Eye (tissue), 1 donor: ENCODE measurements at regions not wholly inside any gene's neighbourhood (a gene's known extent, or its start where the extent isn't known, plus 50 kb on each side); places are given as distances from the start of the nearest gene placed in this dataset.

Experiments
- DNase-seq: peaks from one replicate; pipeline ENCODE4 v3.0.0-alpha.2; 2015

DNA sequence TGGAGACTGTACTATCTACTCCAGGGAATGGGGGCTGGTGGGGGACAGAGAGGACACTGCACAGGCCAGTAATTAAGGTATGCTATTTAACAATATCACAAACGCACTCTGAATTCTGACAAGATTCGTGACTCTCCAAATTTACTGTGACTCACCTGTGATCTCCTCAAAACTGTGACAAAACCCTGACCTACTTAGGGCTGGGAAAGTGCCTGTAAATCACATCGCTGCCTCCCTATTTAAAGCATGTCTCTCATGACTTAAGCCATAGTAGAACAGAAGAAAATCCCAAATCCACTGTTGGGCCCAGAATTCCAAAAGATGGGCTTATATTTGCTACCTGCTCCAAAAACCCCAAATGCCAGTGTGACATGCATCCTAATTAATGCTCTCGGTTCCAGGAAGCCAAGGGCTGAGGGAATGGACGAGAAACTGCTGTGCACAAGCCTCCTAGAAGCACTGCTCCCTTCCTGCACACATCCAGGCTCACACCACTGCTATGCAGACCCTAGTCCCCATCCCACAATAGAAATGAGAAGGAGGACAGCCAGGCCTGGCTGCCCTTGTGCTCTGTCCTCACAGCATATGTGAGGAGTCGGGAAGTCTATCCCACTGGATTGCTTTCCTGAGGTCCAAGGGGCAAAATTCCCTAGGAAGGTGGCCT is 187.7 kb upstream of the CHRNA7 start:
- DNase-seq, result no peak

DNA sequence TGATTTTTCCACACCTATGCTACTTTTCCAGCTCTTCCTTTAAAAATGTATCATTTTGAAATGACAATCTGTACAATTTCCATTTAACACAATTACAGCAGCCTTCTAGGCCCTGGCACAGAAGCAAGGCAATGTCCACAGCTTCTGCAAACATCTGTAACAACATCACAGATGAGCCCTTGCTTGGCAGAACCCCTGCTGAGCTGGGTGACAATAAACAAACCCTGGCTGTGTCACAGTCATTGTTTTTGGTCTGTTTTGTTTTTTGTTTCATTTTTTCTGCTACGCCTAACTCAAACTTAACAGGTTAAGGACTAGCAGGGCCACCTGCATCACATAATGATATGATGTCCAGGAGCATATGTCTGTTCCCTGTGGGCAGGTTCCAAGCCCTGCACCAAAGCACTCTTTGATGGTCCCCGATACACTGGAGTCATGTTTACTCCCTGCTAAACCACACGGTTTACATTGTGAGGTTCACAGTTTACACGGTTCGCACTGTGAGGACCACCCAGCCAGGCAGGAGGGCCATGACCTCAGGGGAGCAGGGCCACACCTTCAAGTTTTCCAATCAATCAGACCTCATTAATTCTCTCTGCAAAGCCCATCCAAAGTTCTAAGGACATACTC is 186.8 kb upstream of the CHRNA7 start:
- peak; percentile 26 for DNase-seq

DNA sequence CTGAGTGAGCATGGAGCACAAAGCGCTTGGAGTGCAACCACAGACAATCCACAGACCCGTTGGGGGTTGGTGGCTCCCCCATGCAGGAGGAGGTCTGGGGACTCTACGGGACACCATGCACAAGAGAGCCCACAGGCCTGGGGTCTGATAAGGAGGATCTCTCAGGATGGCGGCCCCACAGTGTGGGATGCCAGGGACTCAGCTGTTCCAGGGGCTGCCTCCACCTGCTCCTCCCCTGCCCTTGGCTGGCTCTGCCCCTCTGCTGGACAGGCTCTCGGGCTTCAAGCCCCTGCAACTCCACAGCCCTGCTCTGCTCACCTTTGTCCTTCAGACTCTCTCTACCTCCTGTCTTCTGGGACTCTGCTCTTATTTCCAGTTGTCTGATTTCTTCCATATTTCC is 184.5 kb upstream of the CHRNA7 start:
- no peak for DNase-seq

DNA sequence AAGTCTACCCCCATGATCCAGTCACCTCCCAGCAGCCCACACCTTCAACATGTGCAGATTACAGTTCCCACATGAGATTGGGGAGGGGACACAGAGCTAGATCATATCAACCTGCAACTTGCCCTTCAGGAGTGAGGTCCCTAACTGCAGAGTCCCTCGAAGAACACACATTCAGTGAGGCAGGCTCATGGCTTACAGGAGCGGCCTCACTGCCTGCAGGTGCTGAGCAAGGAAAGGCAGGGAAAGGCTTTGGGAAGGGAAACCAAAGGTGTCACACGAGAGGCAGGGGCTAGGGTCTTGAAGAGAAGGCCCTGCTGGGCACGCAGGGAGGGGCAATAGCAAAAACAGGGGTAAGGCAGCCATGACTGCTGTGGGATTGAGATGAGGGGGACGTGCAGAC is 182.4 kb upstream of the CHRNA7 start:
- DNase-seq, result no peak

DNA sequence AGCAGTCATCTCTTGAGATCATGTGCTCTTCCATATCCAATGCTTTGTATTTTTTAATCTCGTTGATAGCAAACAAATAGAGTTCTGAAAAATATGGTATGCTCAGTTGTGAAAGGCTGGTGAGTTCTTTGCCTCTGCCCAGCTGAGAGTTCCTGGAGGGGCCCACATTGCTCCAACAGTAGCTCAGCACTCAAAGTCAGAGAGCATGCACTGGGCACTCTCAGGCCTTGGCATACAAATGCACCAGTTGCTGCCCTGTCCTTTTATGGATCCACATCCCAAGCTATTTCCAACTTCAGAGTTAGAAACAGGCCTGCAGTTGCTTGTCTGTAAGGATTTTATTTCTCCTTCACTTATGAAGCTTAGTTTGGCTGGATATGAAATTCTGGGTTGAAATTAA is 181.7 kb upstream of the CHRNA7 start:
- DNase-seq, result no peak

DNA sequence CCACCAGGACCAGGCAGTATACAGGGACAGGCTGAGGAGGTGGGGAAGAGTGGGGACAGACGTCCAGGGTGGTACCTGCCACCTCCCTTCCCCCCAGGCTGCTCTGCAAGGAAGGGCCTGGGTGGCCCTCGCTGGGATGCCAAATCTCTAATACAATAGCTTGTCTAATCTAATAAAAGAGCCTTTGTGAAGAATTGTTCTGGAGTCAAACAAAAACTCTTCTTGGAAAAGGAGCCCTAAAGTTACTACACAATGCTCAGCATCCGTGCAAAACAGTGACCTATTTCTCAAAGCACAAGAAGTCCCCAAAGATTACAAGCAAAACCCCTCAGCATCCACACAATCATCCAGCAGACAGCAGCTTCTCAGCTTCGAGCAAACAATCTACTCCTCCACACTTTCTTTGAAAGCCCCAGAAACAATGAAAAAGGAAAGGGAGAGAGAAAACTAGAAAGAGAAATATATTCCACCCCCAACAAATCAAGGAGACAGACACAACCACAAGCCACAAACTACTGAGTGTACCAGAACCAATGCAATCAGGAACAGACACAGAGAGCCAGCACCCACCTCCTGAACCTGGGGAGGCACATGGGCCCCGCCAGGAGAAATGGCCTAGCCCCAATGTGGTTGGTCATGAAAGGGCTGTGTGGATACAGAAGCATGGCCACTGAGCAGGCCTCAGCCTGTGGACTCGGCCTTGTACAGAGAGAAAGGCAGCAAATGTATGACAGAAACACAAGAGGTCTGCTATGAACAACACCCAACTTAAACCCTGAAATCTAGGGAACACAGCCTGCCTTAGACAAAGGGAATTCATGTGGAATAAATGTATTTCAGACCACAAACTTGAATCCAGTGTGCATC is 177.1 kb upstream of the CHRNA7 start:
- peak; percentile 65 for DNase-seq

DNA sequence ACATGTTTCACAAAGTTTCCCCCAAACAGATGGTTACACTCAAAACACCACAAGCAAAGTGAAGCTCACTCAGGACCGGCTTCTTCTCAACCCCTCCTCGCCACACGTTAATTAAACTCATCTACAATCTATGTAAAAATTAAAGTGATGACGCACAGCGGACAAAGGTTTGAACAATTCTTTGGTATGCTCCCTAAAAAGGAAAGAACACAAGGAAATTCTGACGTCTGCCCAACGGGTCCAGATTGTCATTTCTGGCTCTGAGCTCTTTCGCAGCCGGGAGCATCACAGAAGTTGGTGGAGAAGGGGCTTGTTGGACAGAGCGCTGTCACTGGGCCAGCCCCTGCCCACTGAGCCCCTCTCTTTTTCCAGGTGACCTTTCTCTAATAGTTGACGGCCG is 173.7 kb upstream of the CHRNA7 start:
- no peak for DNase-seq

DNA sequence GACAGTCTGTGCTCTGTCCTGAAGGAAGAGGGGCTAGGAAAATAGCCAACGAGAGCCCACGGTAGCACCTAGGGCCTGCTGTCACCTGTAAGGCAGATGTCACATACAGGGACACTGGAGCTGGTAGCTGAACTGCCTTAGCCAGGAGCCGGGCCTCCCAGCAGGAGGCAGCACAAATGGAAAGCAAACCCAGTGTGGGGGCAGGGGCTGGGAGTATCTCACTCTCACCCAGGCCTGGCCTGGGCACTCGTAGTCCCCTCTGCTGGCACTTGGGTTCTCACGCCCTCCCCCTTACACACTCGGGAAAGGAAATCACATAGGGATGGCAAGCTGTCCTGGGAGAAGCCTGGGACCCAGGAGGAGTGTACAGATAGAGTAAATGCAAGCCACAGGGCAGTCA is 173.1 kb upstream of the CHRNA7 start:
- no peak for DNase-seq

DNA sequence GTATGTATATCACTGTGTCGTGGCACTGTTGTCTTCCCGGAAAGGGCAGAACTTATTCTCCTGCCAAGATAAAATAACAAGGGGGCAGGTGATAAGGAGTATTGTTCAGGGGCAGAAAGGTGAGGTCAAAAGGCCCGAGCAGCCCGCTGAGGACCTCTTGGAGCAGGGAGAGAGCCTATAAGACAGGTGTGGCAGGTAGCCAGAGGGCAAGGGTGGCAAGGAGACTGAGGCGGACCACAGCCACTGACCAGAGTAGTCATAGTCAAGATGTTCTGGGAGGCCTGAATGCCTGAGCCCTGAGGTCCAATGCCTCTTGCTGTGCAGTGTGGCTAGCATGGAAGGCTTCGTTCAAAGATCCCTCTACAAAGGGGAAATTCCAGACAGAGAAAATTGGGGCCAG is 172.3 kb upstream of the CHRNA7 start:
- no peak for DNase-seq

DNA sequence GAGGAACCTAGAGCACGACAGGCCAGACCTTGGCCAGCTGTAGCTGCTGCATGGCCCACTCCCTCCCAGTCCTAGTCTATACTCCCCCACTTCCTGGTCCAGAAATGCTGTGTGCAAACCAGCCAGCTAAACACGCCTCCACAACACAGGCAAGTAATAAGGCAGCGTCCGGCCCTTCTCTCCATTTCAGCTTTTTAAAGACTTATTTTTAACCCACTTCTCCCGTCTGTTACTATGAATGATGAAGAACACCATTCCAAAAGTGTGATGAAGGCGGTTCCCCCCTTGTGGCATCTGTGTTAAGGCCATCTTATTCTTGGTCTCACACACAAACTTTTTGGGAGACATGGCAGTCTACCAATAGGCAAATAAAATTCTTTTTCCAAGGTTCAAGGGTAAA is 164.1 kb upstream of the CHRNA7 start:
- no peak for DNase-seq

DNA sequence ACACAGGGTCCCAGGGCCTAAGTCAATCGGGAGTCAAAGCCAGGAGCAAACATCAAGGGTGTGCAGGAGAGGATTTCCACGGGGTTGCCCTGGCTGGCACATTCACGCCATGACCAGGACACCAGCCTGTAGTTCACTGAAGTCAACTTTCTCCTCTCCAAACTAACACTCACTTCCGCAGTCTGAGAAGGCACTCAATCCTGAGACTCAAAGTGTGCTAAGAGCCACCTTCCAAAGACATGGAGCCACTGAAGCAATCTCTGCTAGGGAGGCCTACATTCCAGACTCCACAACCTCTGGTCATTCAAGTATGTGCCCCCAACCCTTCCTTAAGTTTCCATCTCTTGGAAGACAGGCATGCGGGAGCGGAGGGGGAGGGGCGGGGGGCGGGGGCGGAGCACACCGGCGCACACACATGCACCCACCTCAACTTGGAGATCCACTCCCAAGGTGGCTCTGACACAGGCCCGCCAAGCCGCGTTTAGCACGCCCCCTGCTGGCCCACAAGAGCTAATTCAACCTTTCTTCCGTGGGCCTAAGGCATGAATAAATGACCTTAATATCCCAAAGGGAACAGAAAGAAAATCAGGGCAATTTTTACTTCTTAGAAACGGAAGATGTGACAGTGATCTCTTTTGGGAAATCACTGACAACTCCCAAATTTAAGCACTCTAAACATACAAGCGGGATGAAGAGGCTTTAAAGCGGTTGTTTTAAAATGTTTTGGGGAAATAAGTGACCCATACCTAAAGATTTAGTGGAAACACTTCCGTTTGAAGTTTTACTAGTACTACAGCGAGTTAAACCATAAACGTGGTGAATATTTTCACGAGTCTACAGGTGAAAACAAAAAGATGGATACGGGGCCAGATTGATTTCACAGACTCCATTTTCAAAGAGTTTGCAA is 162.5 kb upstream of the CHRNA7 start:
- peak; percentile 83 for DNase-seq

DNA sequence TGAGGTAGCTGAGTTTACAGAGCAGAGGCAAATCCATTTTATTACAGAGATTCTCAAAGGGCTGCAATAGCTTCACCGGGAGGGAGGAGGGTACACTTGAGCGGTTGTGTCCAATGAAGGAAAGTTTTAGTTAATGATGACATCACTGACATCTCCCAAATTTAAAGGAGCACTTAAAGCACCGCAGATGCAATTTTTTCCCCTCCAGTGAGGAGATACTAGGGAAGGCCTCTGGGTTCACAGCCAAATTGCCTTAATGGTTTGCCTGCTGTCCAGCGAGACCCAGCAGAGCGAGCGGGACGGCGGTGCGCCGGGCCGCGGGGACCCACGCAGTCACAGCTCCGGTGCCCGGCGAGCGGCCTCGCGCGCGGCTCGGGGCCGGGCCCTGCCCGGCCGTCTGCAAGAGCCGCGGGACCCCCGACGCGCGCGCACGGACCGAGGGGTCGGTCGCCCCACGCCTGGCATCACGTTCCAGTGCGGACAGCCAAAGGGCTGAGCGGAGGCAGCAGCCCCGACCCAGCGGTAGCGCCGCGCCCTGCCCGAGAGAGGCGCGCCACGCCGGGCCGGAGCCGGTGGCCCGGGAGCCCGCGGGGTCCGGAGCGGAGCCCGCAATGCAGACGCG is 160.5 kb upstream of the CHRNA7 start:
- peak; percentile 65 for DNase-seq

DNA sequence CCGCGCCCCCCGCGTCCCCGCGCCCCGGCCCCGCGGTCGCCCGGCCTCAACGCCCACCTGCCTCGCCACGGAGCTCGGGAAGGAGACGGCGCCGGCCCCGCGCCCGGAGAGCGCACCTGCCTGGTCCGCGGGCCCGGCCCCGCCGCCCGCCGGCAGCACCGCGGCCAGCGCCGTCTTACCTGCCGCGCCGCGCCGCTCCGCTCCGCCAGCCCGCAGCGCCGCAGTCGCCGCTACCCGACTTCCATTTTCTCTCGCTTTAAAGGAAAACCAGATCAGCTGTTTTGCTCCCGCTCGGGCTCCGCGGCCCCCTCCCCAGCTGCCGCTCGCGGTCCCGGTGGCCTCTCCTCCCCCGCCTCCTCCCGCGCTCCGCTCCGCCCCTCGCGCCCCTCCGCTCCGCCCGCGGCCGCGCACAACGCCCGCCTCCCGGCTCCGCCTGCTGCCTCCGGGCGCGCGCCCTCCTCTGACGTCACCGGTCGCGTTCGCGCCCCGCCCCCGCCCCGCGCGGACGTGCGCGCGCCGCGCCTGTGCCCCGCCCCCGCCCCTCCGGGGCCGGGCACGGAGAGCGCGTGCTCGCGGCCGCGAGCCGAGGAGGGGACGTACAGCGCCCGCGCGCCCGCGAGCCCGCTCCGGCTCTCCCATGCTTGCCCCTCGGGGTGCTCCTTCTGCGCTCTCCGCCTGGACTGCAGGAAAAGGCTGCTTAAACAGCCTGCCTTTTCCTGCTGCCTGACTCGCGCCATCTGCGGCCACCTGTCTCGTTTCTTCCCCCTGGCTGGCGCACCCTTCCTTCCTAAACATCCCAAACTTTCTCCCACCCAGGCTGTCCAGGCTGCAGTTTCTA is 159.8 kb upstream of the CHRNA7 start, which contains the start of gene OTUD7A:
Gene OTUD7A, minus strand, starts transcription at position 346 of the 838 bp plus-strand sequence.
- peak; percentile 96 for DNase-seq

DNA sequence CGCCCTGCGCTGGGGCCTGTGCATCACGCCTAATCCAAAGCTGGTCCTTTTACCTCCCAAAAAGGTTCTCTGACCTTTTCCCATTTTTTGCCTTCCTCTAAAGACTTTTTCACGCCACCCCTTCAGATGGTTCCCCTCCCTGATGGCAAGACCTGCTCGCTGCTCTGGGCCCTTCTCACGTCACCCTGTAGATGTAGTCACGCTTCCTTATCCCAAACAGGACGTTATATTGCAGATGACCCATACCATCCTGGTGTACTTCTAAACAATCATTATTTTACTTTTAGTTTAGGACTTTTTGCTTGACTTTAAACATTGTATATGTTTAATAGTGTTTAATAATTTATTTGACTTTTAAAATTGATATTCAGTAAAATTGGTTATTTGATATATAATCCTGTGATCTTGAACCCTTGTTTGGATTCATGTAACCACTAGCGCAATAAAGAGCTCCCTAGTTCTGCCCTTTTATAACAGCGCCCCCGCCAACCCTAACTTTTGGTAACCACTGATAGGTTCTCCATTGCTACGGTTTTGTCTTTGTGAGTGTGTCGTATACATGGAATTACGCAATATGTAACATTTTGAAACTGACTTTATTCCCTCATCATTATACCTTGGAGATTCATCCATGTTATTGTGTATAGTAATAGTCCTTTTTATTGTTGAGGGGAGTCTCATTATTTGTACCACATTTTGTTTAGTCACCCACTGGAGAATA is 159.0 kb upstream of the CHRNA7 start:
- DNase-seq, result no peak

DNA sequence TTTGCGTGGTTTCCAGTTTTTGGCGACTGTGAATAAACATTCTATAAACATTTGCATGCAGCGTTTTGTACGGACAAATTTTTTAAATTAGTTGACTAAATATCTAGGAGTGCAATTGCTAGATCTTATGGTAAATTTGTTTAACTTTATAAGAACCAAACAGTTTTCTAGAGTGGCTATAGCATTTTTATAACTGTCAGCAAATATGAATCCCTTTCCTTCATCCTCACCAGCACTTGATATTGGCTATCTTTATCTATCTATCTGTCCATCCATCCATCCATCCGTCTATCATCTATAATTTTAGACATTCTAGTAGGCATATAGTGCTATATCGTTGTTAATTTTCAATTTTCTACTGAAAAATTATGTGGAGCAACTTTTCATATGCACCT is 158.4 kb upstream of the CHRNA7 start:
- DNase-seq, result no peak

DNA sequence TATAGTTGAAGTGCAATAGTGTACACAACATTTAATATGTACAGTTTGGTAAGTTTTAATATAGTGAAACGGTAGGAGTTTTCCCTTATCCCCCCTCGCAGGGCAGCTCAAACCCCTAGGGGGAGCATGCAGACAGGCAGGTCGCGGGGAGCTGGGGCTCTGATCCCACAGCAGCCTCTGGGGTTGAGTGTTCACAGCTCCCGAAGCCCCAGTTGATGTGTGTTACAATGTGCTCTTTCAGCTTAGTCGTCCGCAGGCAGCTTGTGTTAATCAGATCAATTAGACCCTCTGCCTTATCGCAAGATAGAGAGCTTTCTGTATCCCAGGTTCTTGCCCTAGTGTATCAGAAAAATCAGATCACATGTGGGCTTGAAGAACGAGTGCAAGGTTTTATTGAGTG is 143.1 kb upstream of the CHRNA7 start:
- DNase-seq, result peak; percentile 36

DNA sequence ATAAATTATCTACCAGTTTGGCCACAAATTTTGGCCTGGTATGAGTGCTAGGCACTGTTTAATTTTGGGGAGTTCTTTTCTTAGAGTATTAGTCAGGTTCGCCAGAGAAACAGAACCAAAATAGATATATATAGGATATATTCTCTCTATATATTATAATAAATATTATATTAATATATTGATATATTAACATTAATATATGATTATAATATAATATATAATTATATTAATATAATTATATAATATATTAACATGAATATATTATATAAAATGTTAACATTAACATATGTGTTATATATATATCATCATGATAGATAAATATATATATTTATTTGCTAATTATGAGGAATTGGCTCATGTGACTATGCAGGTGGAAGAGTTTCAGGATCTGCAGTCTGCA is 137.8 kb upstream of the CHRNA7 start:
- no peak for DNase-seq

DNA sequence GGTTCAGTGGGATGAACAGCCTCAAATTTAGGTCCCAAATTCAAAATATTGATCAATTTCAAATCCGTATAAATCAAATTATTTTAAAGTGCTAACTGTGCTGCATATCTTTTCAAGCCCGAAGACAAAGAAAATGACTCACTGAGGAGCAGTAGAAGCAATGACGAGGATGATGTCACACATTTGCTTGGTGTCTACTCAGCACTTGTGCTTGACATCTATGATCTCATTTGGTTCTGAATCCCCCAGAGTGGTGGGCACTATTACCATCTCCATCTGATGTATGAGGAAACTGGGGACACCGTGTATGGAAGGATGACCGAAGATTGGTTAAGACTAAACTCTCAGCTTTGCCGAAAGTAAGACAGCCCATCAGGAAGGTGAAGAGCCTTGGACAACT is 136.5 kb upstream of the CHRNA7 start:
- no peak for DNase-seq

DNA sequence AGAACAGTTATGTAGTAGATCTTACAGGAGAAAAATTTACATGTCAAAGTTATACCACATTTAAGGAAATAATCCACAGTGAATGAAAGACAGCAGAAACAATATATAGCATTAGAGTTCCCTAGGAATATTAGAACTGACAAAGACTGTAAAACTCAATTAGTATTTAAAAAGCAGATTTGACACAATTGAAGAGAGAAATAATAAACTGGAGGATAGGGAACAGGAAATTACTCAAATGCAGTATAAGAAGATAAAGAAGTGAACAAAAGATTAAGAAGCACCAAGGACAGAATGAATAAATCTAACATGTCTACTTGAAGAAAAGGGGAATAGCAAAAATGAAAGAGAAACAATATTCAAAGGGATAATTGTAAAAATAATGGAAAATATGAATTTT is 132.6 kb upstream of the CHRNA7 start:
- DNase-seq, result no peak

DNA sequence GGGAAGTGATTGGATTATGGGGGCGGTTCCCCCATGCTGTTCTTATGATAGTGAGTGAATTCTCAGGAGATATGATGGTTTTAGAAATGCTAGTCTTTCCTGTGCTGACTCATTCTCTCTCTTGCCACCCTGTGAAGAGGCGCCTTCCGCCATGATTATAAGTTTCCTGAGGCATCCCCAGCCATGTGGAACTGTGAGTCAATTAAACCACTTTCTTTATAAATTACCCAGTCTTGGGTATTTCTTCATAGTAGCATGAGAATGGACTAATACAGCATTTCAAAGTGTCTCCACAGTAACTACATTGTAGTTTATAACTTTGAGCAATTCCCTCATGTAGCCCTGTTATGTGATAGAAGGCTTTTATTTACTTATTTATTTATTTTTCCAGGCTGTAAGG is 128.8 kb upstream of the CHRNA7 start:
- DNase-seq, result no peak

DNA sequence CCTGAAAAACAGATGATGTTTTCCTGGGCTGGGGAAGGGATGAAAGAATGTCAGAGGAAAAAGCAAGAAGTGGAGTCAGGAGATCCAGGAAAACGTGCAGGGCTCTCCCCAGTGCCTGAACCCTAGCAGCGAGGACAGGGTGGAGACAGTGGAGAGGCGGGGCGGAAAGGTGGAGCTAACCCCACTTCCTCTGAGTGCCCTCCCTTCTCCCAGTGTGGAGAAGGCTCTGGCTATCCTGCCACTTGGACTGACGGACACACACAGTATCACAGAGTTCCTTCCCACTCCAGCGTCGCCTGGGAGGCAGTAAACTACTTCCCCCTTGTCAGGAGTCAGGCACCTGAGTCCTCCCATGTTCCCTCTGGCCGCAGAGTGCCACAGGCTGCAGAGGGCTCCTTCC is 125.3 kb upstream of the CHRNA7 start:
- no peak for DNase-seq
